ENCODE measurements at regions not wholly inside any gene's neighbourhood (a gene's known extent, or its start where the extent isn't known, plus 50 kb on each side); places are given as distances from the start of the nearest gene placed in this dataset.

GRCh38 chr13:82647540-82647939, 1234.7 kb downstream of the SLITRK1 start:
- TF ChIP-seq CEBPB (IDR thresholded peaks at IDR 0.05; ENCODE audit: low read depth, low read length), result no peak
- no peak for TF ChIP-seq CTCF (conservative IDR thresholded peaks at IDR 0.05; ENCODE audit: low read depth, low read length)

Data from IMR-90 (cell line).